ENCODE measurements at regions not wholly inside any gene's neighbourhood (a gene's known extent, or its start where the extent isn't known, plus 50 kb on each side); places are given as distances from the start of the nearest gene placed in this dataset.

DNA sequence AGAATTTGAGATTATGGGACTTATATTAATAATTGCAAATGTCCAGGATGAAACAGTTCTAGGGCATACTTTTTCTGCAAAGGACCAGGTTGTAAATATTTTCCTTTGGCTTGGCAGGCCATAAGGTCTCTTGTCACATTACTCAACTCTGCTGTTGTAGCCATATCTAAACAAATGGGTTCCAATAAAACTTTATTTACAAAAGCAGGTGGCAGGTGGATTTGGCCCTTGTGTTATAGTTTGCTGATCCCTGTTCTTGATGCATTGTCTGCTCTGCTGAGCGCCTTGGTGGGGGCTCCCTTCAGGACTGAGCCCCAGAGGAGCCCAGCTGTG, 258.5 kb downstream of the FOXD2 start:
- peaks cover 0 to 11% of the 10 kb centered on the region in 2 experiments for H3K27me3 ChIP-seq (replicated peaks in 1 of 2; ENCODE audit: control insufficient read depth in 2 of 2, extremely low read depth in 1 of 2, insufficient read depth in 2 of 2, low read length in 1 of 2)
- Mint-ChIP-seq H3K4me1 (no peaks in the 10 kb centered on the region), H3K27me3 (peaks cover 0 to 2% of the 10 kb centered on the region in 2 donors), H3K27ac (no peak overlapping the region), H3K36me3 (no peaks in the 10 kb centered on the region), H3K9me3 (no peaks in the 10 kb centered on the region), H3K4me3 (no peak overlapping the region)
- H3K36me3 ChIP-seq (ENCODE audit: control insufficient read depth in 2 of 2, extremely low read depth in 1 of 2, insufficient read depth in 1 of 2, low read length in 1 of 2), result no peaks in the 10 kb centered on the region
- no peak overlapping the region for H3K4me3 ChIP-seq (ENCODE audit: control insufficient read depth in 1 of 2, extremely low read depth in 1 of 2, low read length in 1 of 2)
- ATAC-seq (replicated peaks in 1 of 4), result no peak
- no peaks in the 10 kb centered on the region for H3K4me1 ChIP-seq (ENCODE audit: control insufficient read depth in 1 of 2, extremely low read depth in 1 of 2, insufficient read depth in 2 of 2, low read length in 2 of 2)
- WGBS (ENCODE audit: insufficient coverage), result 83% methylated on average over 1 of the region's 1 CpG
- ChIA-PET POLR2A (no interaction called here), CTCF (no interaction called here)
- H3K9me3 ChIP-seq, result no peaks in the 10 kb centered on the region
- no peak for DNase-seq
- H3K27ac ChIP-seq (ENCODE audit: low read length), result no peak overlapping the region

DNA sequence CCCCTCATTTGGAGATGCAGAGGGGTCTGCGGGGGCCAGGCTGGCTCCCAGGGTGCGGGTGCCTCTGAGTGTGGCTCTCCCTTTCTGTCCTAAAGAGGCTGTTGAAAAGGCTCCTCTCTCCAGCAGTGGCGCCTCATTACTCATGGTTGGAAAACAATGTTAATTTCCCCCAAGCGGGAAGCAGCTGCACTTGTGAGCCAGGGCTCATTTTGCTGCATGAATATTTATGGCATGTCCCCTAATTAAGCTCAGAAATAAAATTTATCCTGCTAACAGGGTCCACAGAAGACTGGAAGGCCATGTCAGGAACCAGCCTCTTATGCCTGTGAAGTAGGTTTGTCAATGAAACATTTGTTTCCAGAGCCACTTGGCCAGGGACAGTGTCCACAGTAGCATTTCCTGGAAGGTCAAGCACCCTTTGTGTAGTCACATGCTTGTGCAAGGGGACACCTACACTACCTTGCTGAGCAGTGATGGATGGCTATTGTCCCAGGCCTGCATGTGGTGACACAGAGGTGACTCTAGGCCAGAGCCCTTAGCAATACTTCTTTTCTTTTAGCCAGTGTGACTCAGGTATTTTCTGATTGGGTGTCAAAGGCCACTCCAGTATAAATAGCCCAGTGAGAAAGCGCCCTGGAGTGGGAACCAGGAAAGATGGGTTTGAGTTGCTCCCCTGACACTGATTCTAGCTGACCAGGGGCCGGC, 259.0 kb downstream of the FOXD2 start:
- Mint-ChIP-seq H3K36me3 (no peaks in the 10 kb centered on the region), H3K4me3 (no peak overlapping the region), H3K27me3 (peaks cover under 1 to 2% of the 10 kb centered on the region in 2 donors), H3K4me1 (no peaks in the 10 kb centered on the region), H3K9me3 (no peaks in the 10 kb centered on the region), H3K27ac (no peak overlapping the region)
- WGBS (ENCODE audit: insufficient coverage), result 77% methylated on average over 5 of the region's 6 CpGs
- ATAC-seq (replicated peaks in 1 of 4) (no peak), DNase-seq (no peak)
- Histone ChIP-seq H3K4me3 (ENCODE audit: control insufficient read depth in 1 of 2, extremely low read depth in 1 of 2, low read length in 1 of 2) (no peak overlapping the region), H3K4me1 (ENCODE audit: control insufficient read depth in 1 of 2, extremely low read depth in 1 of 2, insufficient read depth in 2 of 2, low read length in 2 of 2) (no peaks in the 10 kb centered on the region), H3K36me3 (ENCODE audit: control insufficient read depth in 2 of 2, extremely low read depth in 1 of 2, insufficient read depth in 1 of 2, low read length in 1 of 2) (no peaks in the 10 kb centered on the region), H3K27me3 (replicated peaks in 1 of 2; ENCODE audit: control insufficient read depth in 2 of 2, extremely low read depth in 1 of 2, insufficient read depth in 2 of 2, low read length in 1 of 2) (peaks cover 0 to 11% of the 10 kb centered on the region in 2 experiments), H3K9me3 (no peaks in the 10 kb centered on the region), H3K27ac (ENCODE audit: low read length) (no peak overlapping the region)
- ChIA-PET POLR2A (no interaction called here), CTCF (no interaction called here)

DNA sequence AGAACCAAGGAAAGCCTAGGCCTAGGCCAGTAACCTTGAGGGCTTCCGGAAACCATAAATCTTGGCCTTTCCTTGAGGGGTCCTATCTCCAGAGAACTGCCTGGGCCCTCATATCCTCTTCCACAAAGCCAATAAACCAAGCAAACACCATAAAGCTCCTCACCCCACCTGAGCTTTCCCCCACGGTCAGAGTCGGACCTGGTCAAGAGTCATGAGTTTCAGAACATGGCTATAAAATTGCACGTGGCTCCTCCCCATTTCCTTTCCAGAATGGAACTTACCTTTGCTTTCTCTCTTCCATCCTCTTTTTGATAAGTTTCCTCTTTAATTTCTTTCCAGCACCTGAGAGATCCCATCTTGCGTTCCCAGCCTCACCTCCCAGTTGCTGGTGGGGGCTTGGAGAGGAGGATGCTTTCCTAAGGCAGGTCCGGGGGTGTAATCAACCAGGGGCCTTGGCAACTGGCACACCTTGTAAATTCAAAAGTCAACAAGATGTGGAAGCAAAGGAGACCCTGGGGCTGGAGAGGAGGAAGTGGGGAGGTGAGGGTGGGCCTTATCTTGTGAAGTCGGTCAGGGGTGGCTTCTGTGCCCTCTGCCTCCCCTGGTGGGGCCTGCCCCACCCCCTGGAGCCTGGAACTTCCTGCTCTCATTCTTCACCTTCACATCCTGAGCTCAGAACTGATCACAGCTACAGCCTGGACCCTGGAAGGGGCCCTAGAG, 259.9 kb downstream of the FOXD2 start:
- Mint-ChIP-seq H3K27me3 (peaks cover 3 to 5% of the 10 kb centered on the region in 2 donors), H3K4me1 (no peaks in the 10 kb centered on the region), H3K9me3 (no peaks in the 10 kb centered on the region), H3K4me3 (no peak overlapping the region), H3K27ac (no peak overlapping the region), H3K36me3 (no peaks in the 10 kb centered on the region)
- no peaks in the 10 kb centered on the region for H3K36me3 ChIP-seq (ENCODE audit: control insufficient read depth in 2 of 2, extremely low read depth in 1 of 2, insufficient read depth in 1 of 2, low read length in 1 of 2)
- 78% methylated on average over 6 of the region's 7 CpGs for WGBS (ENCODE audit: insufficient coverage)
- H3K27me3 ChIP-seq (replicated peaks in 1 of 2; ENCODE audit: control insufficient read depth in 2 of 2, extremely low read depth in 1 of 2, insufficient read depth in 2 of 2, low read length in 1 of 2), result peaks cover 0 to 12% of the 10 kb centered on the region in 2 experiments
- no peak for DNase-seq
- H3K4me1 ChIP-seq (ENCODE audit: control insufficient read depth in 1 of 2, extremely low read depth in 1 of 2, insufficient read depth in 2 of 2, low read length in 2 of 2), result no peaks in the 10 kb centered on the region
- no peak for ATAC-seq (replicated peaks in 1 of 4)
- ChIA-PET CTCF (no interaction called here), POLR2A (no interaction called here)
- H3K9me3 ChIP-seq, result no peaks in the 10 kb centered on the region
- H3K27ac ChIP-seq (ENCODE audit: low read length), result no peak overlapping the region
- no peak overlapping the region for H3K4me3 ChIP-seq (ENCODE audit: control insufficient read depth in 1 of 2, extremely low read depth in 1 of 2, low read length in 1 of 2)

GRCh38 chr1:47699492-47700235, 261.8 kb downstream of the FOXD2 start:
- no peak overlapping the region for H3K4me3 Mint-ChIP-seq
- H3K9me3 Mint-ChIP-seq, result no peaks in the 10 kb centered on the region
- WGBS (ENCODE audit: insufficient coverage), result no CpG with 5 or more reads among the region's 5 CpGs
- POLR2A ChIA-PET, result no interaction called here
- peaks cover 0 to 11% of the 10 kb centered on the region in 2 experiments for H3K27me3 ChIP-seq (replicated peaks in 1 of 2; ENCODE audit: control insufficient read depth in 2 of 2, extremely low read depth in 1 of 2, insufficient read depth in 2 of 2, low read length in 1 of 2)
- H3K36me3 Mint-ChIP-seq, result no peaks in the 10 kb centered on the region
- no peaks in the 10 kb centered on the region for H3K9me3 ChIP-seq
- H3K27ac Mint-ChIP-seq, result no peak overlapping the region
- no peaks in the 10 kb centered on the region for H3K36me3 ChIP-seq (ENCODE audit: control insufficient read depth in 2 of 2, extremely low read depth in 1 of 2, insufficient read depth in 1 of 2, low read length in 1 of 2)
- H3K27ac ChIP-seq (ENCODE audit: low read length), result no peak overlapping the region
- H3K27me3 Mint-ChIP-seq, result peaks cover 3 to 7% of the 10 kb centered on the region in 2 donors
- CTCF ChIA-PET, result no interaction called here
- DNase-seq (no peak), ATAC-seq (replicated peaks in 1 of 4) (no peak)
- no peaks in the 10 kb centered on the region for H3K4me1 ChIP-seq (ENCODE audit: control insufficient read depth in 1 of 2, extremely low read depth in 1 of 2, insufficient read depth in 2 of 2, low read length in 2 of 2)
- H3K4me1 Mint-ChIP-seq, result no peaks in the 10 kb centered on the region
- H3K4me3 ChIP-seq (ENCODE audit: control insufficient read depth in 1 of 2, extremely low read depth in 1 of 2, low read length in 1 of 2), result no peak overlapping the region

DNA sequence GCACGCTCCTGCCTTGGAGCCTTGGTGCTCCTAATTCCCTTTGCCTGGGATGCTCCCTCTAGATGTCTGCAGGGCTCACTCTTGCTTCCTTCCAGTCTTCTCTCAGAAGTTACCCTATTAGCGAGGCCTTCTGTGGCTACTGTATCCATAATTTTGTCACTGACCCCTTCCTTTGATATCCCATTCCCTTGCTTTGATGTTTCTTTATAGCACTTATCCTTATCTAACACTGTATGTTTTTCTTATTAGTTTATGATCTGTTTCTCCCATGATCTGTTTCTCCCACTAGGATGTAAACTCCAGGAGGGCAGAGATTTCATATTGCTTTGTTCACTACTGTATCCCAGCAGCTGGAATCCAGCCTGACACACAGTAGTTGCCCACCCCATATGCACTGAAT, 263.4 kb downstream of the FOXD2 start:
- ChIA-PET CTCF (no interaction called here), POLR2A (no interaction called here)
- 90% methylated on average over 1 of the region's 2 CpGs for WGBS (ENCODE audit: insufficient coverage)
- Mint-ChIP-seq H3K4me1 (no peaks in the 10 kb centered on the region), H3K27ac (no peak overlapping the region), H3K4me3 (no peak overlapping the region), H3K9me3 (no peaks in the 10 kb centered on the region), H3K36me3 (no peaks in the 10 kb centered on the region), H3K27me3 (peaks cover 18 to 23% of the 10 kb centered on the region in 2 donors)
- H3K9me3 ChIP-seq, result no peaks in the 10 kb centered on the region
- no peak overlapping the region for H3K4me3 ChIP-seq (ENCODE audit: control insufficient read depth in 1 of 2, extremely low read depth in 1 of 2, low read length in 1 of 2)
- peaks cover 3 to 20% of the 10 kb centered on the region in 2 experiments for H3K27me3 ChIP-seq (replicated peaks in 1 of 2; ENCODE audit: control insufficient read depth in 2 of 2, extremely low read depth in 1 of 2, insufficient read depth in 2 of 2, low read length in 1 of 2)
- no peaks in the 10 kb centered on the region for H3K4me1 ChIP-seq (ENCODE audit: control insufficient read depth in 1 of 2, extremely low read depth in 1 of 2, insufficient read depth in 2 of 2, low read length in 2 of 2)
- DNase-seq (no peak), ATAC-seq (replicated peaks in 1 of 4) (no peak)
- no peaks in the 10 kb centered on the region for H3K36me3 ChIP-seq (ENCODE audit: control insufficient read depth in 2 of 2, extremely low read depth in 1 of 2, insufficient read depth in 1 of 2, low read length in 1 of 2)
- no peak overlapping the region for H3K27ac ChIP-seq (ENCODE audit: low read length)

GRCh38 chr1:47701741-47702515, 264.1 kb downstream of the FOXD2 start:
- DNase-seq, result no peak
- Histone ChIP-seq H3K27ac (ENCODE audit: low read length) (no peak overlapping the region), H3K4me1 (ENCODE audit: control insufficient read depth in 1 of 2, extremely low read depth in 1 of 2, insufficient read depth in 2 of 2, low read length in 2 of 2) (no peaks in the 10 kb centered on the region), H3K4me3 (ENCODE audit: control insufficient read depth in 1 of 2, extremely low read depth in 1 of 2, low read length in 1 of 2) (no peak overlapping the region), H3K27me3 (replicated peaks in 1 of 2; ENCODE audit: control insufficient read depth in 2 of 2, extremely low read depth in 1 of 2, insufficient read depth in 2 of 2, low read length in 1 of 2) (peaks cover 3 to 23% of the 10 kb centered on the region in 2 experiments), H3K36me3 (ENCODE audit: control insufficient read depth in 2 of 2, extremely low read depth in 1 of 2, insufficient read depth in 1 of 2, low read length in 1 of 2) (no peaks in the 10 kb centered on the region), H3K9me3 (no peaks in the 10 kb centered on the region)
- H3K27ac Mint-ChIP-seq, result no peak overlapping the region
- ATAC-seq (replicated peaks in 1 of 4), result no peak
- POLR2A ChIA-PET, result no interaction called here
- no peaks in the 10 kb centered on the region for H3K4me1 Mint-ChIP-seq
- peaks cover 21 to 27% of the 10 kb centered on the region in 2 donors for H3K27me3 Mint-ChIP-seq
- CTCF ChIA-PET, result no interaction called here
- H3K4me3 Mint-ChIP-seq, result no peak overlapping the region
- WGBS (ENCODE audit: insufficient coverage), result 66% methylated on average over 7 of the region's 9 CpGs
- H3K9me3 Mint-ChIP-seq, result no peaks in the 10 kb centered on the region
- no peaks in the 10 kb centered on the region for H3K36me3 Mint-ChIP-seq
